ENCODE measurements at regions not wholly inside any gene's neighbourhood (a gene's known extent, or its start where the extent isn't known, plus 50 kb on each side); places are given as distances from the start of the nearest gene placed in this dataset.
"Not testable (repeated sequence)": the region's sequence is repeated elsewhere in the genome, so short reads cannot be mapped to it uniquely, and the experiment has no call there.

- H3K27me3 ChIP-seq (replicated peaks in 1 of 4; ENCODE audit: control insufficient read depth in 3 of 4, extremely low read depth in 1 of 4, insufficient read depth in 3 of 4, low read length in 3 of 4); H4K8ac ChIP-seq (ENCODE audit: extremely low read depth, insufficient read depth, low read length); H3K14ac ChIP-seq (ENCODE audit: insufficient read length); H3K9me3 ChIP-seq (ENCODE audit: insufficient read depth in 2 of 2, low read depth in 1 of 2, low read length in 1 of 2); H2BK15ac ChIP-seq (ENCODE audit: low read length); DNase-seq (ENCODE audit: low read depth in 1 of 2, low spot score in 2 of 2); H3K56ac ChIP-seq (replicated peaks; ENCODE audit: insufficient read length, low read depth, low read length); H3K36me3 ChIP-seq (ENCODE audit: control insufficient read depth in 2 of 4, insufficient read depth in 4 of 4, low read length in 3 of 4); H3K23me2 ChIP-seq (ENCODE audit: low read depth, low read length); FAIRE-seq; H4K20me1 ChIP-seq (replicated peaks in 1 of 2; ENCODE audit: control insufficient read depth in 1 of 2, insufficient read depth in 2 of 2, low read length in 2 of 2); H3K9ac ChIP-seq (replicated peaks in 1 of 4; ENCODE audit: extremely low read depth in 1 of 4, low read depth in 3 of 4, low read length in 3 of 4); H2AFZ ChIP-seq (ENCODE audit: low read length); POLR2A ChIA-PET (ENCODE audit: partially characterized antibody); H3K23ac ChIP-seq (ENCODE audit: insufficient read length); H3K79me1 ChIP-seq (ENCODE audit: low read depth, low read length); H3K4me3 ChIP-seq (ENCODE audit: extremely low read depth in 1 of 4, insufficient read depth in 2 of 4, low read depth in 3 of 4, low read length in 4 of 4); H3K79me2 ChIP-seq (ENCODE audit: control insufficient read depth in 1 of 2, insufficient read depth in 2 of 2, low read length in 2 of 2): not testable (repeated sequence)
- Histone ChIP-seq H4K91ac (replicated peaks; ENCODE audit: insufficient read length, low read length) (peak overlapping the region; percentile 85), H3K4me1 (replicated peaks in 1 of 4; ENCODE audit: control insufficient read depth in 3 of 4, insufficient read depth in 4 of 4, low read length in 3 of 4) (peaks cover 2 to 13% (median 8%) of the 10 kb centered on the region in 4 experiments; a peak in 4 of 7 replicates), H4K5ac (ENCODE audit: insufficient read length, low read depth, low read length) (peak overlapping the region; percentile 21), H2BK120ac (replicated peaks; ENCODE audit: low read depth, low read length) (peak overlapping the region; percentile 90), H2BK5ac (ENCODE audit: low read depth, low read length) (peak overlapping the region; percentile 93), H2BK20ac (ENCODE audit: low read length) (peak overlapping the region; percentile 80; the same call in 1 of the 2 replicates), H3K4ac (replicated peaks; ENCODE audit: insufficient read length, low read depth, low read length) (peak overlapping the region; percentile 78), H2BK12ac (ENCODE audit: low read depth, low read length) (peak overlapping the region; percentile 75; the same call in 1 of the 2 replicates), H2AK5ac (ENCODE audit: low read depth, low read length) (0 out of 2 replicates have a peak overlapping the region, but pooled peaks have one; percentile 53), H3K4me2 (ENCODE audit: insufficient read depth in 1 of 2, low read depth in 2 of 2, low read length in 2 of 2) (peak overlapping the region; percentile 12 to 17; a peak in 2 of 4 replicates), H3K27ac (ENCODE audit: low read depth, low read length) (peak overlapping the region; percentile 58; the same call in 1 of the 2 replicates), H3K18ac (ENCODE audit: extremely low read depth, low read length) (0 out of 2 replicates have a peak overlapping the region, but pooled peaks have one; percentile 83)
- CTCF ChIA-PET (ENCODE audit: partially characterized antibody) = interaction anchor here (0.8 to 1.4 kb wide), 2 partner anchors 21 to 57 kb away, joined by 3 read pairs; no protein-coding TSS in a partner anchor
- 0% methylated on average over 6 of the region's 6 CpGs; no CpG with 5 or more reads in 1 of the 2 experiments for WGBS, 2 experiments (ENCODE audit: extremely low coverage in 1 of 2, insufficient coverage in 1 of 2, insufficient read length in 1 of 2, insufficient replicate concordance in 2 of 2, low coverage in 1 of 2, low lambda C conversion rate in 2 of 2, missing lambda C conversion rate in 1 of 2)
Observed at GRCh38 chrX:40879172-40879571, 143.8 kb upstream of the MED14 start.

All from H1 (cell line).